ENCODE measurements at regions not wholly inside any gene's neighbourhood (a gene's known extent, or its start where the extent isn't known, plus 50 kb on each side); places are given as distances from the start of the nearest gene placed in this dataset.

DNA sequence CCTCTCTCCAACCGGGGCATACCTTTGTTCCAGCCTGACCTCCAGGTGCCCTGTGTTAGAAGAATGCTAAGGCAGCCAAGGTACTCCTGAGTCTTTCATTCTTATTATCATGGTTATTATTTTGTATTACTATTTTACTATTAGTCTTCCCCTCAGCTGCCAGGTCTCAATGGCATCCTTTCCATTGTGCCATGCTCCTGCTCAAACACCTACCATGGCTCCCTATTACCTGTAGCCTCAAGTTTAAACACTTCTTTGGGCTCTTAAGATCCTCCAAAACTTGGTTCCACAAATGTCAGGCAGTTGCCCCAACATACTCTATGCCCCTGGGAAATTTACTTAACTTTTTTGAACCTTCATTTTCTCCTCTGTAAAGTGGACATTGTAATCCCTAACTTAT is 130.4 kb downstream of the CHST1 start:
- H3K9me3 ChIP-seq (ENCODE audit: control insufficient read depth, insufficient read depth, low read length), result no peaks in the 10 kb centered on the region
- intact Hi-C loops (cut with micrococcal nuclease), result no loop called here
- no peak for DNase-seq
- no peak for ATAC-seq
- Mint-ChIP-seq H3K4me3 (no peak overlapping the region), H3K9me3 (no peaks in the 10 kb centered on the region), H3K27me3 (ENCODE audit: low read depth in 2 of 2) (peaks cover 13 to 39% of the 10 kb centered on the region in 2 donors), H3K27ac (no peak overlapping the region), H3K4me1 (no peaks in the 10 kb centered on the region), H3K36me3 (no peaks in the 10 kb centered on the region)
- TF ChIP-seq, protein P1, sequence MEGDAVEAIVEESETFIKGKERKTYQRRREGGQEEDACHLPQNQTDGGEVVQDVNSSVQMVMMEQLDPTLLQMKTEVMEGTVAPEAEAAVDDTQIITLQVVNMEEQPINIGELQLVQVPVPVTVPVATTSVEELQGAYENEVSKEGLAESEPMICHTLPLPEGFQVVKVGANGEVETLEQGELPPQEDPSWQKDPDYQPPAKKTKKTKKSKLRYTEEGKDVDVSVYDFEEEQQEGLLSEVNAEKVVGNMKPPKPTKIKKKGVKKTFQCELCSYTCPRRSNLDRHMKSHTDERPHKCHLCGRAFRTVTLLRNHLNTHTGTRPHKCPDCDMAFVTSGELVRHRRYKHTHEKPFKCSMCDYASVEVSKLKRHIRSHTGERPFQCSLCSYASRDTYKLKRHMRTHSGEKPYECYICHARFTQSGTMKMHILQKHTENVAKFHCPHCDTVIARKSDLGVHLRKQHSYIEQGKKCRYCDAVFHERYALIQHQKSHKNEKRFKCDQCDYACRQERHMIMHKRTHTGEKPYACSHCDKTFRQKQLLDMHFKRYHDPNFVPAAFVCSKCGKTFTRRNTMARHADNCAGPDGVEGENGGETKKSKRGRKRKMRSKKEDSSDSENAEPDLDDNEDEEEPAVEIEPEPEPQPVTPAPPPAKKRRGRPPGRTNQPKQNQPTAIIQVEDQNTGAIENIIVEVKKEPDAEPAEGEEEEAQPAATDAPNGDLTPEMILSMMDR (IDR thresholded peaks at IDR 0.05), result no peak
- H3K27ac ChIP-seq (ENCODE audit: low read length), result no peak overlapping the region
- no peaks in the 10 kb centered on the region for H3K27me3 ChIP-seq (ENCODE audit: control insufficient read depth, insufficient read depth, low read length)
- no peak overlapping the region for H3K4me3 ChIP-seq (ENCODE audit: low read length)
- WGBS (ENCODE audit: insufficient coverage), result 50% methylated on average over 1 of the region's 1 CpG
- H3K4me1 ChIP-seq (ENCODE audit: control insufficient read depth, insufficient read depth, low read length), result no peaks in the 10 kb centered on the region
- no peaks in the 10 kb centered on the region for H3K36me3 ChIP-seq (ENCODE audit: control insufficient read depth, insufficient read depth, low read length)

DNA sequence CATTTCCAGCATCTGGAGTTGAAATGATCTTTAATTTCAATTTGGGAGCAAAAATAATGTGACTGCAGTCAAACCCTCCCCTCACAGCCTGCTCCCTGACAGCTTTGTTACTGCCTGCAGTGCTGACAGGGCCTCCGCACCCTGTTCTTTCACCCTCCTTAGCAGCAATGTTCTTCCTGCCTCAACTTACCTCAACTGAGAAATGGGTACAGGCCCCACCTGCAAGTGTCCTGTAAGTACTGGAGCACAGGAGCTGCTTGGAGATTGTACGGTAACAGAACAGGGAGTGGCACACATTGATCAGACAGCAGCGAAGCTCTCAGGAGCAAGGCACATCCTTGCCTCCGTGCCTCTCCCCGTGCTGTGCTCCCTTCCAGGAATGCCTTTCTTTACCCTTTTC is 131.3 kb downstream of the CHST1 start:
- Mint-ChIP-seq H3K36me3 (no peaks in the 10 kb centered on the region), H3K27me3 (ENCODE audit: low read depth in 2 of 2) (peaks cover 13 to 39% of the 10 kb centered on the region in 2 donors), H3K9me3 (no peaks in the 10 kb centered on the region), H3K4me3 (no peak overlapping the region), H3K27ac (no peak overlapping the region), H3K4me1 (no peaks in the 10 kb centered on the region)
- no peaks in the 10 kb centered on the region for H3K4me1 ChIP-seq (ENCODE audit: control insufficient read depth, insufficient read depth, low read length)
- WGBS (ENCODE audit: insufficient coverage), result 92% methylated on average over 5 of the region's 5 CpGs
- intact Hi-C loops (cut with micrococcal nuclease), result no loop called here
- ATAC-seq (no peak), DNase-seq (no peak)
- no peak overlapping the region for H3K4me3 ChIP-seq (ENCODE audit: low read length)
- H3K36me3 ChIP-seq (ENCODE audit: control insufficient read depth, insufficient read depth, low read length), result no peaks in the 10 kb centered on the region
- no peaks in the 10 kb centered on the region for H3K27me3 ChIP-seq (ENCODE audit: control insufficient read depth, insufficient read depth, low read length)
- TF ChIP-seq, protein P1 (IDR thresholded peaks at IDR 0.05), result no peak
- no peak overlapping the region for H3K27ac ChIP-seq (ENCODE audit: low read length)
- no peaks in the 10 kb centered on the region for H3K9me3 ChIP-seq (ENCODE audit: control insufficient read depth, insufficient read depth, low read length)

DNA sequence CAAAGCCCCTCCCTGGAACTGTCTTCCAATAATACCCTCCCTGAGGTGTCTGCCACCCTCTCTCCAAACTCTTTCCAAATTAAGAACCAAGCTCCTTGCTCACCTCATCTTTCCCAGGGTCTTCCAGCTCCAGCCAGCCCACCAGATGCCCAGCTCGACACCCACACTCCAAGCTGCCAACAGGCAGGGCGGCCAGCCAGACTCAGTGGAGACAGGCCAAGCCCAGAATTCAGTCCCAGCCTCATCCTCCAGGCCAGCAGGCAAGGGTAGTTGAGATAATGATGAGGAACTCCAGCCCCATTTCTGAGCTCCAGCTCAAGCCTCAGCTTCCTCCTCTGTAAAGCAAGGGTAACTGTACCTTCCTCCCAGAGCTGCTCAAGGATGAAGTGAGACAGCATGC is 132.9 kb downstream of the CHST1 start:
- peaks cover 13 to 37% of the 10 kb centered on the region in 2 donors for H3K27me3 Mint-ChIP-seq (ENCODE audit: low read depth in 2 of 2)
- H3K4me1 Mint-ChIP-seq, result no peaks in the 10 kb centered on the region
- Histone ChIP-seq H3K27ac (ENCODE audit: low read length) (no peak overlapping the region), H3K9me3 (ENCODE audit: control insufficient read depth, insufficient read depth, low read length) (no peaks in the 10 kb centered on the region), H3K36me3 (ENCODE audit: control insufficient read depth, insufficient read depth, low read length) (no peaks in the 10 kb centered on the region), H3K4me1 (ENCODE audit: control insufficient read depth, insufficient read depth, low read length) (no peaks in the 10 kb centered on the region), H3K27me3 (ENCODE audit: control insufficient read depth, insufficient read depth, low read length) (no peaks in the 10 kb centered on the region), H3K4me3 (ENCODE audit: low read length) (no peak overlapping the region)
- H3K9me3 Mint-ChIP-seq, result no peaks in the 10 kb centered on the region
- TF ChIP-seq, protein P1 (IDR thresholded peaks at IDR 0.05), result no peak
- no peak for DNase-seq
- no peak for ATAC-seq
- intact Hi-C loops (cut with micrococcal nuclease), result no loop called here
- H3K27ac Mint-ChIP-seq, result no peak overlapping the region
- H3K4me3 Mint-ChIP-seq, result no peak overlapping the region
- 73% methylated on average over 2 of the region's 2 CpGs for WGBS (ENCODE audit: insufficient coverage)
- H3K36me3 Mint-ChIP-seq, result no peaks in the 10 kb centered on the region

DNA sequence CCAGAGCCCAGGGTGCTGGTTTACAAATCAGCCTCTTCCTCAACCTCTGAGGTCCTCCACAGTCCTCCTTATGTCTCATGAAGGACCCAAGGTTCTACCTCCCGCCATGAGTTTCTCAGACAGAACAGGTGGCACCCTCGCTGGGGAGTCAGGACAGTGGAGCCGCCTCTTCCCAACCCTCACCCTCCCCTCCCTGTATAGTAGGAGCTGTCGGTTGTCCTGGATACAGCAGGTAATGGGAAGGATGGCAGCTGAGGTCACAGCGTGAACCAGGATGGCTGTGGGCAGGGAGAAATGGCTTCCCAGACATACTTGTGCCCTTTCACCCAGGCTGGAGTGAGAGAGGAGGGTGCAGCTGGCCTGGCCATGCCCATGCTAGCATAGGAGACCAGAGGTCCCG is 134.6 kb downstream of the CHST1 start:
- no peaks in the 10 kb centered on the region for H3K27me3 ChIP-seq (ENCODE audit: control insufficient read depth, insufficient read depth, low read length)
- intact Hi-C loops (cut with micrococcal nuclease), result no loop called here
- Mint-ChIP-seq H3K27ac (no peak overlapping the region), H3K27me3 (ENCODE audit: low read depth in 2 of 2) (peaks cover 7 to 36% of the 10 kb centered on the region in 2 donors), H3K4me3 (no peak overlapping the region), H3K36me3 (no peaks in the 10 kb centered on the region), H3K4me1 (no peaks in the 10 kb centered on the region), H3K9me3 (no peaks in the 10 kb centered on the region)
- H3K4me1 ChIP-seq (ENCODE audit: control insufficient read depth, insufficient read depth, low read length), result no peaks in the 10 kb centered on the region
- no peak overlapping the region for H3K27ac ChIP-seq (ENCODE audit: low read length)
- TF ChIP-seq, protein P1 (IDR thresholded peaks at IDR 0.05), result no peak
- H3K36me3 ChIP-seq (ENCODE audit: control insufficient read depth, insufficient read depth, low read length), result no peaks in the 10 kb centered on the region
- H3K9me3 ChIP-seq (ENCODE audit: control insufficient read depth, insufficient read depth, low read length), result no peaks in the 10 kb centered on the region
- no peak overlapping the region for H3K4me3 ChIP-seq (ENCODE audit: low read length)
- no peak for DNase-seq
- WGBS (ENCODE audit: insufficient coverage), result 84% methylated on average over 4 of the region's 6 CpGs
- no peak for ATAC-seq

Measured in natural killer cell (primary cell).